CD4-positive, alpha-beta T cell treated with Interferon gamma for 1 hour (primary cell): ENCODE measurements at regions not wholly inside any gene's neighbourhood (a gene's known extent, or its start where the extent isn't known, plus 50 kb on each side); places are given as distances from the start of the nearest gene placed in this dataset.

Source experiments
- DNase-seq: peaks from one replicate; pipeline ENCODE4 v3.0.0-alpha.2; 2020

- DNase-seq, result no peak
These were observed 114.9 kb upstream of the FAM9B start for GRCh38 chrX:9148615-9149399.

GRCh38 chrX:9149501-9150245 is 115.7 kb upstream of the FAM9B start:
- no peak for DNase-seq

DNA sequence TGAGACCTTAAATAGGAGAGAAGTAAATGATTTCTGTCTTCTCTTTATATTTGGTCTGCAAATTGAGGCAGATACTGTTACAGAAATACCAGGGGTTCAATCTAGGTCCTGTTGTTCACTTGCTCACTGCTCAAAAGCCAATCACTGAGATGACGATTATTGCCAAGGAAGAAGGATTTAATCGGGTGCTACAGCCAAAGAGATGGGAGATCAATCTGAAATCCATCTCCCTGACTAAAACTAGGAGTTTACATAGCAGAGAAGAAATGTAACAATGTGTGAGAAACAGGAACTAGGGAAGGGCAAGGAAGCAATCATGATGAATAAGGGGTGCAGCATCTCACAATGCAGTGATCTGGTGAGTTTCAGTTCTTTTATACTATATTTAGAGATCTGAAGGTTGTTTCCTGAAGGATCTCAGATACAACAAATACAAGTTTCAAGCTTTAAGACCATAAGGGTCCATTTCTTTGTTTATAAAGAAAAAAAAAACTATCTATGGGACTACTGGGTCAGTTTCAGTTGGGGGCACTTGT is 117.9 kb upstream of the FAM9B start:
- no peak for DNase-seq

- no peak for DNase-seq
These were observed 119.4 kb upstream of the FAM9B start for GRCh38 chrX:9153300-9153699.

GRCh38 chrX:9158611-9159010 is 124.7 kb upstream of the FAM9B start:
- no peak for DNase-seq

- no peak for DNase-seq
These were observed 126.9 kb upstream of the FAM9B start for GRCh38 chrX:9160698-9161329.

DNA sequence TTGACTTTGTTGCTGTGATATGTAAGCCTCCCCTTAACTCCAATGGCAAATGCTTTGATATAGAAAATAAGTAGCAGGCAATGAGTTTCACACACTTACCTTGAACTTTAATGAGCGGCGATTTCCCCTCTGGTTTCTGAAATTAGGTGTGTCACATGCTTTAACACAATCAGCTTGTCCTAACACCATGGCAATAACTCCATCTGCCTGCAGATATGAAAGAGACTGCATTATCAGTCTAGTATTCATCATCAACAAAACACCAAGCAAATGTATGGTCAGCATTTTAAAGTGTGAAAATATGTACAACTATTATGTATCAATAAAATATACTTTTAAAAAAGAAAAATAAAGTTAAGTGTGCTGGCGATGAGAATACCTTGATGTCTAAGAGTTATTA is 128.8 kb upstream of the FAM9B start:
- no peak for DNase-seq

- no peak for DNase-seq
These were observed 129.3 kb upstream of the FAM9B start for GRCh38 chrX:9163214-9163709.

- no peak for DNase-seq
These were observed 130.2 kb upstream of the FAM9B start for GRCh38 chrX:9164086-9164485.

DNA sequence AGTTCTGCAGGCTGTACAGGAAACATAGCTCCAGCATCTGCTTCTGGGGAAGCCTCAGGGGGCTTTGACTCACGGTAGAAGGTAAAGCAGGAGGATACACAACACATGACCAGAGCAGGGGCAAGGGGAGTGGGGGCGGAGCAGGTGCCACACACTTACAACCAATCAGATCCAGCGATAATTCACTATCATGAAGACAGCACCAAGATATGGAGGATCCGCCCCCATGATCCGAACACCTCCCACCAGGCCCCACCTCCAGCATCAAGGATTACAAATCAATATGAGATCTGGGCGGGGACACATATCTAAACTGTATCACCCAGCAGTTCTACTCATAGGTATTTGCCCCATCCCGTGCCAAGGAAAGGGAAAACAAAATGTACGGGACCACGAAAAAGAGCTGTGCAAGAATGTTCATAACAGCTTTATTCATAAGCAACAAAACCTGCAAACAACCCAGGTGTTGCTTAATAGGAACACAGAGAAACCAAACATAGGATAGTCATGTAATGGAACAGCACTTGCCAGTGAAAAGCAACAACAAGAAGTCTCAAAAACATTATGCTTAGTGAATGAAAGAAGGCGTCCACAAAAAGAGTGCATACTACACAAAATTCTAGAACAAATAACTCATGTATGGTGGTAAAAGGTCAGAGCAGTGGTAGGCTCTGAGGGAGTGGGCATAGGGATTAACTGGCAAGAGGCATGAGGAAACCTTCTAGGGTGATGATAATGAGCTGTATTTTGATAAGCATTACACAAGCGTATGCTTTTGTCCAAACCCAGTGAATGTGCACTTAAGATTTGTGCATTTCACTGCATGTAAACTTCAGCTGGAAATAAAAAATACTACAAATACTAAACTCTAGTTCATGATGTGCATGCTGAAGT is 130.9 kb upstream of the FAM9B start:
- no peak for DNase-seq

DNA sequence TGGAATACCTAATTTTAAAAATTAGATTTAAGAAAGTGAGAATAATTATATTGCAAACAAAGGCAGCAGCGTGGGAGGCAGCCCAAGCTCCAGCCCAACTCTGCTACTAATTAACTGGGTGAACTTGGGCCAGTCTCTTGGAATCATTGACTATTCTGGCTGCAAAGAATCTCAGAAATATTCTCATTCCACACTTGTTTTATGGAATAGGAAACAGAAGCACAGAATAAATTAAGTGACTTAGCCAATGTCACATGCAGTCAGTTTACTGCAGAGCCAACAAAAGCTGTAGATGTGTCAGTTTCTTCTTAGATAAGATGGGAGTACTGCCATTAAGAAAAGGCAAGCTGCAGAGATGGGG is 132.6 kb upstream of the FAM9B start:
- DNase-seq, result no peak

- no peak for DNase-seq
These were observed 138.0 kb upstream of the FAM9B start for GRCh38 chrX:9171841-9172463.

- no peak for DNase-seq
These were observed 138.5 kb upstream of the FAM9B start for GRCh38 chrX:9172464-9172850.

DNA sequence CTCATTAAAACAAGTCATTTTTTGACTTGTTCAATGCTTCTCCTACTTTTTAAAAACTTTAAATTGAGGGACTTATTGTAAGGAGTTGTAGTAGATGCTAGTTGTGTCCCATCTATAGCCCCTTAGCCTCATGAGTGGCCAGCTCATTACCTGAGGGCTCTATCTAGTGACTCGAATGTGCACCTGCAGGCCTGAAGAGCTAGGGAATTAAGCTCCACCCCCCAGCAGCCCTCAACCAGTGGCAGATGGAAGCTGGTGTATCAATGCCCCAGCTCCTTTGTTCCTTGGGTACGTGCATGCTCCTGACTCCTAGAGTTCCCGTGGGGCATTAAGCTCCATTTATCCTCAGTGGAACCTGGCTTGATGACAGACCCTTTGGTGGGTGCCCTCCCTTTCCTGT is 146.7 kb upstream of the FAM9B start:
- no peak for DNase-seq

DNA sequence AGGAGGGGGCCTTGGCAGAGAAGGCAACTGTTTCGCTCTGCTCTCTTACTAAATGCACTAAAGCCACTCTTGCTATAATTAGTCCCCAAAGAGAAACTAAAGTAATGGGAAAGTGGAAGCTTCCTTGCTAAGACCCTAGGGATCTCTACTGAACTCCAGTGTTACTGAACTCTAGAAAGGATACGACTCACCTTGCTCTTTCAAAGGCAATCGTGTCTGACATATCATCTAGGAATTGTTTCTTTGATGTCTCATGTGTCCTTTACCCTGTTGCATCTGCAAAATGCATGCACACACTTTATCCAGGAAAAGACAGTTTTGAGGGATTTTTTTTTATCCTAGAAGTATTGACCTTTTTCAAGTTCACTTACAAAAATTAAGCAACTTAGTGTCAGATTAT is 148.1 kb upstream of the FAM9B start:
- DNase-seq, result no peak

DNA sequence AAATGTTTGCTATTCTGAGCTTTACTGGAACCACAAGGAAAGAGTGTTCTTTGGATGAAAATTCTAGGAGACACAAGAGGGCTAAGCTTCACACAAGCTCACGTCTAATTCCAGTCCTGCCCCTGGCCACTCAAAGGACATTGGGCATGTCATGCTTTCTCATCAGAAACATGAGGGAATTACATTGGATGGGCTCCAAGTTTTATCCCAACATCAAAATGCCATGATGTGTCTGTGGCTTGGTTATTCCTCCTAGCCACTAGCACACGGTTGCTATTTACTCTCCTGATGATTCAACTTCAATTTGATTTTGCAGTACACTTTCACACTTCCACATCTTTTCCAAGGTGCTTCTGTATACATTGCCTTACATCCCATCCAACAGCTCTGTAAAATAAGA is 149.6 kb upstream of the FAM9B start:
- no peak for DNase-seq

DNA sequence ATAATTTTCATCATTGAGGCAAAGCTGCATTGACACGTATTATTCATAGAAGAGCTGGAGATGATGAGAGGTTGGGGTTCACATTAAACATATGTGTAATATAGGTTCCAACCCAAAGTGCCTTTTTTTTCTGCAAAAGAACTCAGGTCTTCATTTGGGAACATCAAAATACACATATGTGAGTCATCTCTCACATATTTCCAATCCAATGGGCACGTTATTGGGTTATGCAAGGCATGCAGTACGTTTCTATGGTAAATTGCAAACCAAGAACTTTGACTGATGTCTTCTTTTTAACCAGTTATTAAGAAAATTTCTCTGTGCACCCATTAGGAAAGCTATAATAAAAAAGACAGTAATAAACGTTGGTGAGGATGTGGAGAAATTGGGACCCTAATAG is 150.3 kb upstream of the FAM9B start:
- DNase-seq, result no peak

DNA sequence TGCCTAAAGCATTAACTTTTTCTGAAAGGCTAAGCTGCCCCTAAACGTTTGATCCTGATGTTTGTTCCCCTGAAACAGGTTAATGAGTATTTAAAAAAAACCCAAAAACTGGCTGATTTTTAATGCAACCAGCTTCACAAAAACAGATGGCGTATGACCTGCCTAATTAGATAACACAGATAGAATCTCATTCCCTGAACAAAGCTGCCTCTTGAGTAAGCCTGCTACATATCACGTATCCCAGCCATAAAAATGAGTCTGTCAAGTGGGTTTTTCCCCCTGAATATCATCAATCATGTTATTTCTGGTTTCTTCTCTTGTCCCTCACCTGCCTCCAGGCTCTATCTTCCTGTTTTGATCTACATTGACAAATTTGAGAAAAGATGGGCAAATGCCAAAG is 154.2 kb upstream of the FAM9B start:
- no peak for DNase-seq

GRCh38 chrX:9189286-9189685 is 155.4 kb upstream of the FAM9B start:
- no peak for DNase-seq

DNA sequence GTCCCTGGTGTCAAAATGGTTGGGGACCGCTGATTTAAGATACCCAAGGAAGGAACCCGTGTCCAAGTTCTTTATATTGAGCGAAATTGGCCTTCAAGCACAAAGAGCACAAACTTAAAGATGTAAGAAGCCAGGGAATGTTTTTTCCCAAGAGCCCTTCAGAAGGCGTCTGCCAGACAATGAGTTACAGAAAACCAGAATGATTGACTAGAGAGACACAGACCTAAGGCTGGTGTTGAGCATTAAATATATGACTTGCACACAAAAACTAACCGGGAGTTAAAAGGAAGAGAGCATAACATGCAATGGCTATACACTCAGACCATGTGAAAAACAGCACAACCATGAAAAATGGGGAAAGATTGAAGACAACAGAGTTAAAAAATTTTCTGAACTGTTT is 157.5 kb upstream of the FAM9B start:
- no peak for DNase-seq

- DNase-seq, result no peak
These were observed 161.4 kb upstream of the FAM9B start for GRCh38 chrX:9195199-9195880.
